Activated naive CD8-positive, alpha-beta T cell treated with anti-CD3 and anti-CD28 coated beads, Interleukin-2, amount 10 ng/mL, durations not matched to agents 7 days and 5 days (primary cell): ENCODE measurements at regions not wholly inside any gene's neighbourhood (a gene's known extent, or its start where the extent isn't known, plus 50 kb on each side); places are given as distances from the start of the nearest gene placed in this dataset.
"Not testable (repeated sequence)": the region's sequence is repeated elsewhere in the genome, so short reads cannot be mapped to it uniquely, and the experiment has no call there.

Experiments used
- ATAC-seq: fragments of 150-1000 bp; cut with Tn5 transposase; one replicate; pipeline ENCODE4 v1.10.0; 2021; ENCODE audit warnings: low read depth, moderate library complexity
- POLR2A ChIA-PET: fragments of 350-600 bp; sonication (Branson Sonifier 250); formaldehyde crosslinking; loops from one replicate; lab custom pipeline; 2021; ENCODE audit warnings: antibody characterized with exemption; lab: Charles Lee
- DNase-seq: peaks from one replicate; pipeline ENCODE4 v3.0.0; 2021
- H3K27ac Mint-ChIP-seq: one replicate; pipeline ENCODE4 v1.8.0; 2022; ENCODE audit warnings: mild to moderate bottlenecking, mixed read lengths
- H3K27me3 Mint-ChIP-seq: one replicate; pipeline ENCODE4 v1.8.0; 2022; ENCODE audit warnings: mild to moderate bottlenecking, moderate library complexity, mixed read lengths
- H3K36me3 Mint-ChIP-seq: one replicate; pipeline ENCODE4 v1.8.0; 2021; ENCODE audit warnings: mild to moderate bottlenecking, mixed read lengths
- H3K4me1 Mint-ChIP-seq: one replicate; pipeline ENCODE4 v1.8.0; 2021; ENCODE audit warnings: mixed read lengths
- H3K4me3 Mint-ChIP-seq: one replicate; pipeline ENCODE4 v1.8.0; 2022; ENCODE audit warnings: mild to moderate bottlenecking, moderate library complexity, mixed read lengths
- H3K9me3 Mint-ChIP-seq: one replicate; pipeline ENCODE4 v1.8.0; 2021; ENCODE audit warnings: mixed read lengths

- POLR2A ChIA-PET: no interaction called here
- Mint-ChIP-seq H3K4me1 (no peaks in the 10 kb centered on the region), H3K9me3 (no peaks in the 10 kb centered on the region), H3K36me3 (no peaks in the 10 kb centered on the region), H3K27ac (no peak overlapping the region), H3K27me3 (no peaks in the 10 kb centered on the region), H3K4me3 (no peak overlapping the region)
- no peak for ATAC-seq
- no peak for DNase-seq
Observed at GRCh38 chr14:40269436-40269835, 837.2 kb upstream of the FBXO33 start.

DNA sequence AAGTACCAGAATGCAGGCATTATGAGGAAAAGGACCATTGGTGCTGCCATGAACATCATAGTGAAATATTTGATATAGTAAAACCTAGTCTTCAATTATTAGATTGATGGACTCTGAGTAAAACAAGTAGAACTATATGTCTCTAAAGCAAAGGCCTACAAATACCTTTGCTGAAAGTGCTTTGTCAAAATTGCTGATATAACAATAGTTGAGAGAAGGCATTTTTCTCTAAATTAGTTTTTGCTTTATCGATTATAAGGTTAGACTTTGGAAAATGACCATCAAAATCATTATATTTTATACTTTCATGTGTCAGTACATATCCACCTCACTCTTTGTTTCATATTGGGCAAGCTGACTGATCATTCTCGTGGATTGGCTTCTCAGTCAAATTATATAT, 836.0 kb upstream of the FBXO33 start:
- no peaks in the 10 kb centered on the region for H3K36me3 Mint-ChIP-seq
- POLR2A ChIA-PET: no interaction called here
- no peaks in the 10 kb centered on the region for H3K27me3 Mint-ChIP-seq

DNA sequence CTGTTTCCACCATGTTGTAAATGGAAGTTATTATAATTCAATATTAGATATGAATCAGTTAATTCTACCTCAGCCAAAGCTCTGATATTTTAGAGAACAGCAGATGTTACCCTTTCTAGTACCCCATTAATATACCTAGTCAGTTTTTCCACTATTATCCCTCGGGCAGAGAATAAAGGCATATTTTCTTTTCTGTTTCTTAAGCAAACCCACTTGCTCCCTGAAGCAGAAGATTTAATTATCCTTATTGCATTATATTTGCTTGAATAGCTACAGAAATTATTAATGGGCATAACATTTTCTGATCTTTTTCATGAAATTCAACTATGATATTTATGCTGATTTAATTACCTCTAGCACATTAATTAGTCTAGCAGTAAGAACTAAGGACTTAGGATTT, 832.9 kb upstream of the FBXO33 start:
- H3K9me3 Mint-ChIP-seq: no peaks in the 10 kb centered on the region
- POLR2A ChIA-PET: no interaction called here
- no peaks in the 10 kb centered on the region for H3K36me3 Mint-ChIP-seq
- no peaks in the 10 kb centered on the region for H3K27me3 Mint-ChIP-seq
- no peak for ATAC-seq
- H3K4me1 Mint-ChIP-seq: no peaks in the 10 kb centered on the region
- DNase-seq: no peak
- no peak overlapping the region for H3K4me3 Mint-ChIP-seq
- no peak overlapping the region for H3K27ac Mint-ChIP-seq

More for the DNA sequence above, 836.0 kb upstream of the FBXO33 start:
- no peak overlapping the region for H3K27ac Mint-ChIP-seq
- no peaks in the 10 kb centered on the region for H3K4me1 Mint-ChIP-seq
- no peak for ATAC-seq
- no peak for DNase-seq
- no peaks in the 10 kb centered on the region for H3K9me3 Mint-ChIP-seq
- H3K4me3 Mint-ChIP-seq: no peak overlapping the region

- DNase-seq (no peak), ATAC-seq (no peak)
- Mint-ChIP-seq H3K27ac (no peak overlapping the region), H3K27me3 (no peaks in the 10 kb centered on the region), H3K9me3 (peaks cover 4% of the 10 kb centered on the region), H3K36me3 (no peaks in the 10 kb centered on the region), H3K4me3 (no peak overlapping the region), H3K4me1 (no peaks in the 10 kb centered on the region)
- POLR2A ChIA-PET: no interaction called here
Observed at GRCh38 chr14:40252817-40253447, 820.7 kb upstream of the FBXO33 start.

DNA sequence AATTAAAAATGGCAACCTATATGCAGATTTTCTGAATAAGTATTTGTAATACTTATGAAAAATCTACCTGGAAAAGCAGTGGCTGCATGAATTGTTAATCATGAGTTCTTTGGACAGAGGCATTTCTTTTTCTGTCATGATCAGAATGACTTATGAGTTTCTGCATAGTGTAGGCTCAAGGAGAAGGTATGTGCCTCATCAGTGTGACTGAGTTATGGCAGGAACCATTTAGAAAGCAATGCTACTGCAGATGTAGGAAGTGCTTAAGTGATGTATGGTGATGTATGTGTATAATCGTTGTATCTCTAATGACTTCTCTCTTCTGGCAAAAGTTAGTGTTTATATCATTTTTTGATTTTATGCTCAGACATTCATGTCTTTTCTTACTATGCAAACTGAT, 816.4 kb upstream of the FBXO33 start:
- Mint-ChIP-seq H3K27ac (no peak overlapping the region), H3K36me3 (no peaks in the 10 kb centered on the region), H3K4me1 (no peaks in the 10 kb centered on the region), H3K9me3 (peaks cover 3% of the 10 kb centered on the region), H3K4me3 (no peak overlapping the region), H3K27me3 (no peaks in the 10 kb centered on the region)
- DNase-seq (no peak), ATAC-seq (no peak)
- POLR2A ChIA-PET: no interaction called here

DNA sequence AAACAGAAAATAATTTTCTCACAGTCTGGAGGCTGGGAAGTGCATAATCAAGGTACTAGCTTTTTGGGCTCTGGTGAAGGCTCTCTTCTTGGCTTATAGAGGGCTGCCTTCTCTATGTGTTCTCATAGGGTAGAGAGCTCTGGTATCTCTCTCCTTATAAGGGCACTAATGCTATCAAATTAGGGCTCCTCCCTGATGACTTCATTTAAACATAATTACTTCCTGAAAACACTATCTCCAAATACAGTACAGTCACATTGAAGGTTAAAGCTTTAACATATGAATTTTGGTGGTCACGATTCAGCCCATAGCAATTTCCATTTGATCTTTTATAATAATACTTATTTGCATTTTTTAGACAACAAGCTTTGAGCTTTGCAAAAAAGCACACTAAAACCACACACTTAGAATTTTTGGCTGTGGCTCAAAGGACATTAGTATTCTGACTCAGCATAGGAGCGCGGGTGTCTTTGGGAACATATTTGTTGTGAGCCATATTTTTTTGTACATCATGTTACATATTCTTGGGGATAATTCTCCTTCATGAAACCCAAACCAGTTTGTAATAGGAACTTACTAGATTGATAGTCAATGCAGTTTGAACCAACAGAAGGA, 808.1 kb upstream of the FBXO33 start:
- no peaks in the 10 kb centered on the region for H3K27me3 Mint-ChIP-seq
- ATAC-seq (no peak), DNase-seq (no peak)
- H3K4me3 Mint-ChIP-seq: no peak overlapping the region
- POLR2A ChIA-PET: no interaction called here
- no peak overlapping the region for H3K27ac Mint-ChIP-seq
- no peaks in the 10 kb centered on the region for H3K36me3 Mint-ChIP-seq
- H3K9me3 Mint-ChIP-seq: peaks cover 2% of the 10 kb centered on the region
- H3K4me1 Mint-ChIP-seq: no peaks in the 10 kb centered on the region

DNA sequence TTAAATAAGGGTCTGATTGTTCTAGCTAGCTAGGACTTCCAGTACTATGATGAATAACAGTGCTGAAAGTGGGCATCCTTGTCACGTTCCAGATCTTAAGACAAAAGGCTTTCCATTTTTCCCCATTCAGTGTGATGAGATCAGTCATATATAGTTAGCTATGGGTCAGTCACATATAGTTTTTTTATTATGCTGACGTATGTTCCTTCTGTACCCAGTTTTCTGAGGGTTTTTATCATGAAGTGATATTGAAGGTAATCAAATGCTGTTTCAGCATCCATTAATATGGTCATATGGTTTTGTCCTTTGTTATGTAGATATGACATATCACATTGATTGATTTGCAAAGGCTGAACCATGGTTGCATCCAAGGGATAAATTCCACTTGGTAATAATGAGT, 800.1 kb upstream of the FBXO33 start:
- no peak overlapping the region for H3K4me3 Mint-ChIP-seq
- ATAC-seq (no peak), DNase-seq (no peak)
- H3K27me3 Mint-ChIP-seq: no peaks in the 10 kb centered on the region
- no peaks in the 10 kb centered on the region for H3K36me3 Mint-ChIP-seq
- H3K9me3 Mint-ChIP-seq: peaks cover 8% of the 10 kb centered on the region
- no peak overlapping the region for H3K27ac Mint-ChIP-seq
- POLR2A ChIA-PET: no interaction called here
- no peaks in the 10 kb centered on the region for H3K4me1 Mint-ChIP-seq

- POLR2A ChIA-PET: no interaction called here
- DNase-seq: no peak
- Mint-ChIP-seq H3K4me3 (no peak overlapping the region), H3K4me1 (no peaks in the 10 kb centered on the region), H3K27me3 (no peaks in the 10 kb centered on the region), H3K27ac (no peak overlapping the region), H3K36me3 (no peaks in the 10 kb centered on the region), H3K9me3 (peaks cover 7% of the 10 kb centered on the region)
- no peak for ATAC-seq
Observed at GRCh38 chr14:40229676-40230075, 797.4 kb upstream of the FBXO33 start.

DNA sequence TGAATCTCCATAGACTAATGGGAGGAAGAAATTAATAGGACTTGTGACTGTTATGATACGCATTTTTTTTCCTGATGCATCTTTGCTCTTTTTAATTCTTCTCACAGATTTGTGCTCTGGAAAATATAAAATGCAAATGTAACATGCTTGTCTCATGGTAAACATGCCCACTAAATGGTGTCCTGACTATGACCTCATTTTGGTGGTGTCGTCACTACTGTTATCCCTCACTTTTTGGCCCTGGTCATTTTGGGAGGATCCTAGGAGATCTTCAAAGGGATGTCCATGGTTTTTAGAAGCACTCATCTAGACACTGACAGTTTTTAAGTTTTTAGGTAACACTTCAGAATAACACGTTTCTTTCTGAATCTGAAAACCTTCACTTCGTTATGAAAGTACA, 790.8 kb upstream of the FBXO33 start:
- Mint-ChIP-seq H3K9me3 (peaks cover 8% of the 10 kb centered on the region), H3K36me3 (no peaks in the 10 kb centered on the region), H3K4me3 (no peak overlapping the region), H3K27me3 (no peaks in the 10 kb centered on the region), H3K27ac (no peak overlapping the region), H3K4me1 (no peaks in the 10 kb centered on the region)
- ATAC-seq: no peak
- no peak for DNase-seq
- POLR2A ChIA-PET: no interaction called here

- POLR2A ChIA-PET: no interaction called here
- Mint-ChIP-seq H3K27ac (no peak overlapping the region), H3K9me3 (peaks cover 5% of the 10 kb centered on the region), H3K4me3 (no peak overlapping the region), H3K27me3 (no peaks in the 10 kb centered on the region), H3K4me1 (no peaks in the 10 kb centered on the region), H3K36me3 (no peaks in the 10 kb centered on the region)
- ATAC-seq: no peak
- DNase-seq: no peak
Observed at GRCh38 chr14:40221428-40221827, 789.2 kb upstream of the FBXO33 start.

- Mint-ChIP-seq H3K4me1 (no peaks in the 10 kb centered on the region), H3K36me3 (no peaks in the 10 kb centered on the region), H3K4me3 (no peak overlapping the region), H3K27ac (no peak overlapping the region), H3K9me3 (peaks cover 8% of the 10 kb centered on the region), H3K27me3 (no peaks in the 10 kb centered on the region)
- ATAC-seq: no peak
- DNase-seq: no peak
- POLR2A ChIA-PET: no interaction called here
Observed at GRCh38 chr14:40219032-40219431, 786.8 kb upstream of the FBXO33 start.

DNA sequence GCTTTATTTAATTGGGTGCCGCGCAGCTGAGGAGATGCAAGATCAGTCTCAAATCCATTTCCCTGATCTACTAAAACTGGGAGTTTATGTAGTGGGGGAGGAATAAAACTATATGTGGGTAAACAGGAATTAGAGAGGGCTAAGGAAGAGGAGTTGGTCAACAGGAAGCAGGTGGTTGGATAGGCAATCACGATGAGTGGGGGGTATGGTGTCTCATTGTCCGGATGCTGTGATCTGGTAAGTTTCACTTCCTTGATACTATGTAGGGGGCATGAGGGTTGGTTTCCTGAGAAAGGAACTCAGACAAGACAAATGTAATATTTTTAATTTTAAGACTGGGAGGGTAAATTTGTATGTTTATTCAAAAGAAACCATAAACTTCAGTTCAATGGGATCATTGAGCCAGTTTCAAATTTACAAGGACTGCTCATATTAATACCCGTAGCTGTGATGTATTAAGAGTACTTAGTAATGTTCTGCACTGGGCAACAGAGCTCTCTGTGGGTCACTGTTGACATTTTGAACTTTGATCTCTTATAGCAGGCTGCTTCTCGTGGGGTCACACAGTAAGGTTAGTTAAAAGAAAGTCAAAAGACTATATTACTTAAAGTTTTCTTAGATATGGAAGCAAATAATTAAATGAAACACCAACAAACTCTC, 786.2 kb upstream of the FBXO33 start:
- H3K9me3 Mint-ChIP-seq: peaks cover 8% of the 10 kb centered on the region
- no peaks in the 10 kb centered on the region for H3K4me1 Mint-ChIP-seq
- H3K4me3 Mint-ChIP-seq: no peak overlapping the region
- DNase-seq (no peak), ATAC-seq (no peak)
- no peak overlapping the region for H3K27ac Mint-ChIP-seq
- H3K27me3 Mint-ChIP-seq: no peaks in the 10 kb centered on the region
- no peaks in the 10 kb centered on the region for H3K36me3 Mint-ChIP-seq
- POLR2A ChIA-PET: no interaction called here

DNA sequence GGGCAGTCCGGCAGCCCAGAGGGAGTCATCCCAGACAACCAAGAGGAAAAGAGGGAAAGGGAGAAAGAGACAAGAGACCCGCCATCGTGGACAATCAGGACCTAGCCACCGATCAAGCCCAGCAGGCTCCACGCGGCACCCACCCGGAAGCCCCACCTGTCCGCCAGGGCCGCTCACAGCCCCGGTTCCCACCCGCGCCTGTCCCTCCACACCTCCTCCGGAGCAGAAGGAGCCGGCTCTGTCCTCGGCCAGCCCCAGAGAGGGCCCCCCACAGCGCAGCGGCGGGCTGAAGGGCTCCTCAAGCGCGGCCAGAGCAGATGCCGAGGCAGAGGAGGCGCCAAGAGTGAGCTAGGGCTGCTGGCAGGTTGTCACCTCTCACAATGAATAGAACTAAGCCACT, 784.7 kb upstream of the FBXO33 start:
- no peak overlapping the region for H3K27ac Mint-ChIP-seq
- peaks cover 11% of the 10 kb centered on the region for H3K9me3 Mint-ChIP-seq
- POLR2A ChIA-PET: no interaction called here
- H3K4me3 Mint-ChIP-seq: no peak overlapping the region
- DNase-seq: no peak
- H3K4me1 Mint-ChIP-seq: no peaks in the 10 kb centered on the region
- no peaks in the 10 kb centered on the region for H3K27me3 Mint-ChIP-seq
- no peak for ATAC-seq
- H3K36me3 Mint-ChIP-seq: no peaks in the 10 kb centered on the region

DNA sequence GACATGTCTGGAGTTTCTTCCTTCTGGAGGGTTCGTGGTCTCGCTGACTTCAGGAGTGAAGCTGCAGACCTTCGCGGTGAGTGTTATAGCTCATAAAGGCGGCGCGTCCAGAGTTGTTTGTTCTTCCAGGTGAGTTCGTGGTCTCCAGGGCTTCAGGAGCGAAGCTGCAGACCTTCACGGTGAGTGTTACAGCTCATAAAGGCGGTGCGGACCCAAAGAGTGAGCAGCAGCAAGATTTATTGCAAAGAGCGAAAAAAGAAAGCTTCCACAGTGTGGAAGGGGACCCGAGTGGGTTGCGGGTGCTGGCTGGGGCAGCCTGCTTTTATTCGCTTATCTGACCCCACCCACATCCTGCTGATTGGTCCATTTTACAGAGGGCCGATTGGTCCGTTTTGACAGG, 784.2 kb upstream of the FBXO33 start:
- peaks cover 11% of the 10 kb centered on the region for H3K9me3 Mint-ChIP-seq
- DNase-seq, H3K4me3 Mint-ChIP-seq, H3K27me3 Mint-ChIP-seq, POLR2A ChIA-PET, H3K36me3 Mint-ChIP-seq, H3K27ac Mint-ChIP-seq, ATAC-seq, H3K4me1 Mint-ChIP-seq: not testable (repeated sequence)
